A673 (cell line): ENCODE measurements at regions not wholly inside any gene's neighbourhood (a gene's known extent, or its start where the extent isn't known, plus 50 kb on each side); places are given as distances from the start of the nearest gene placed in this dataset.

Experiments
- CTCF ChIP-seq: fragments of 300-800, 200-600 bp; sonication (generic); conservative IDR thresholded peaks from 2 replicates; pipeline ENCODE4 v1.5.1; 2017; ENCODE audit warnings: low read depth, mild to moderate bottlenecking, antibody characterized with exemption, low read length, moderate library complexity, mixed read lengths
- EZH2 ChIP-seq: fragments of 200-600 bp; sonication (generic); IDR thresholded peaks from 2 replicates; pipeline ENCODE4 v1.6.1; 2017; ENCODE audit warnings: borderline replicate concordance, low read depth, mild to moderate bottlenecking, mixed read lengths, antibody characterized with exemption, low read length; ENCODE audit not compliant: poor library complexity, severe bottlenecking

- no peak for TF ChIP-seq CTCF
- no peak for TF ChIP-seq EZH2
Measured at GRCh38 chr5:89168766-89169165, 285.8 kb upstream of the MEF2C start.
